ENCODE measurements at regions not wholly inside any gene's neighbourhood (a gene's known extent, or its start where the extent isn't known, plus 50 kb on each side); places are given as distances from the start of the nearest gene placed in this dataset.
"Not testable (repeated sequence)": the region's sequence is repeated elsewhere in the genome, so short reads cannot be mapped to it uniquely, and the experiment has no call there.

DNA sequence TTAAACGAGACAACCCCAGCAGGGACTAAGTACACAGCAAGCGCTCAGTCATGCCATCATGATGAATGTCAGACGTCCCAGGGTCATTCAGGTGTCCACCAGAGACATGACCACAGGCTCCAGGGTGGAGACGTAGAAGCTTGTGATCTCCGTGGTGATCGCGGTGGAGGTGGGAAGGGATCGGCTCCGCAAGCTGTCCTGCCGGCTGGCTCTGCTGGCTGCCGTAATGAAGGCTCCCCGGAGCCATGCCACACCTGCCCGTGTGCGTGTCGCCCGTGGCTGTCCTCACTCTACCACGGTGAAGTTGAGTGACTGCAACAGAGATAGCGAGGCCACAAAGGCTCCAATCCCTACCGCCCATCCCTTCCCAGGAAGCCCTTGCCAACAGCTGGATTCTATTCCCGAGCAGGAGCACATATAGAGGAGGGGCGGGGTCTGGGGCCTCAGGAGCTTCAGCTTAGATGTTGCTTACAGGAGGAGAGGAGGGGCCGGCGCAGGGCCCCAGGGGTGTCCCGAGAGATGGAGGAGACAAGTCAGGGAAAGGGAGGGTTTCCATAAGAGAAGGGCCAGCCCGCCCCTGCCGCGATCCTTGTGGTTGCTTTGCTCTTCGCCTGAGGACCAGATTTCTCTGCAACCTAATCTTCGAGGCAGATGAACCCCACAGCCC is 332.6 kb upstream of the SFSWAP start:
- DNase-seq (ENCODE audit: low read depth) = no peak

DNA sequence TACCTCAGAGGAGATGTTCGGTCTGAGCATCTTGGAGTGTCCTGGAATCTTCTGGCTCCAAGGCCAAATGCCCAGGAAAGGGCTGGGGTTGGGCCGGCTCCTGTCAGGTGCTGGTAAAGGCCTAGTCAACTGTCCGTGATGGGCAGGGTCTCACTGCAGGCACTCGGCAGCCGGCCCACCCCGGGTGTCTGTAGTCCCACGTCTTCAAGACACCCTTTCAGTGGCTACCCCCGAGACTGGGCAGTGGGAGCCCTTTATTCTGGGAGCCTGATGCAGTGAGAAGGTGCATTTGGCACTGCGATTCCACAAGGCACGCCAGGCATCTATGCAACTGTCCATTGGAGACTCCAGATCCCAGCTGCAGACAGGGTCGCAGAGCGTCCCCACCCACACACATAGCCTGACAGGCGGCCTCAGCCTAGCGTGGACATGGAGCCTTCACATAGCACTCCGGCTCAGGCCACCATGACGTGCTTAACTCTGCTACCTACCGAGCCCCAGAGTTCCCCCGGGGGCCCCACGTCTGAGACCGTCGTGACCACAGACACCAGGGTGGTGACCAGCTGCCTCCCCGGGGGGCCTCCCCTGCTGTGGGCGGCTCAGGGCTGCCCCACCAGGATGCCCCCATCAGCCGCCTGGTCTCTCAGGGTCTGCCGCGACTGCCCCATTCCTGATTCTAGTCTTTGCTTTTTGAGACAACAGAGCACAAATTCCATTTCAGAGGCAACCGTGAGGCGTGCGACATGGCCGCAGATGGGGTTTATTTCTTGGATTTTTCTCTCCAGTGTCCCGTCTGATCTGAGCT is 331.8 kb upstream of the SFSWAP start:
- DNase-seq (ENCODE audit: low read depth) = no peak

GRCh38 chr12:131379738-131380137 is 331.2 kb upstream of the SFSWAP start:
- no peak for DNase-seq (ENCODE audit: low read depth)

GRCh38 chr12:131380220-131380964 is 330.5 kb upstream of the SFSWAP start:
- DNase-seq (ENCODE audit: low read depth) = no peak

- no peak for DNase-seq (ENCODE audit: low read depth)
Measured at GRCh38 chr12:131380965-131381705, 329.8 kb upstream of the SFSWAP start.

GRCh38 chr12:131381716-131382430 is 329.0 kb upstream of the SFSWAP start:
- DNase-seq (ENCODE audit: low read depth) = no peak

- no peak for DNase-seq (ENCODE audit: low read depth)
Measured at GRCh38 chr12:131383291-131383690, 327.6 kb upstream of the SFSWAP start.

GRCh38 chr12:131383741-131384543 is 326.9 kb upstream of the SFSWAP start:
- no peak for DNase-seq (ENCODE audit: low read depth)

DNA sequence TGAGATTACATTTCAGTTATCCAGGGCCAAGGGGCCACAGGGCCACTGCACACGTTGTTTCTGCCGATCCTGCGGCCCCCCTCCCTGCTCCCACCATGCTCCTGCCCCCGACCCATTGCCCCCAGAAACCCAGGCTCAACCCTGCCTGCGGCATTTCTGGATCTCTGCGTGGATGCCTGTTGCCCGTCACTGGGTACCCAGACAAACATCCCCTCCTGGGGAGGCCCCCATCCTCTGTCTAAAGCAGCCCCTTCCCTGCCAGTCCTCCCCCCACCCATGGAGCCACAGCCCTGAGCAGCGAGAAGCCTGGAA is 326.4 kb upstream of the SFSWAP start:
- no peak for DNase-seq (ENCODE audit: low read depth)

DNA sequence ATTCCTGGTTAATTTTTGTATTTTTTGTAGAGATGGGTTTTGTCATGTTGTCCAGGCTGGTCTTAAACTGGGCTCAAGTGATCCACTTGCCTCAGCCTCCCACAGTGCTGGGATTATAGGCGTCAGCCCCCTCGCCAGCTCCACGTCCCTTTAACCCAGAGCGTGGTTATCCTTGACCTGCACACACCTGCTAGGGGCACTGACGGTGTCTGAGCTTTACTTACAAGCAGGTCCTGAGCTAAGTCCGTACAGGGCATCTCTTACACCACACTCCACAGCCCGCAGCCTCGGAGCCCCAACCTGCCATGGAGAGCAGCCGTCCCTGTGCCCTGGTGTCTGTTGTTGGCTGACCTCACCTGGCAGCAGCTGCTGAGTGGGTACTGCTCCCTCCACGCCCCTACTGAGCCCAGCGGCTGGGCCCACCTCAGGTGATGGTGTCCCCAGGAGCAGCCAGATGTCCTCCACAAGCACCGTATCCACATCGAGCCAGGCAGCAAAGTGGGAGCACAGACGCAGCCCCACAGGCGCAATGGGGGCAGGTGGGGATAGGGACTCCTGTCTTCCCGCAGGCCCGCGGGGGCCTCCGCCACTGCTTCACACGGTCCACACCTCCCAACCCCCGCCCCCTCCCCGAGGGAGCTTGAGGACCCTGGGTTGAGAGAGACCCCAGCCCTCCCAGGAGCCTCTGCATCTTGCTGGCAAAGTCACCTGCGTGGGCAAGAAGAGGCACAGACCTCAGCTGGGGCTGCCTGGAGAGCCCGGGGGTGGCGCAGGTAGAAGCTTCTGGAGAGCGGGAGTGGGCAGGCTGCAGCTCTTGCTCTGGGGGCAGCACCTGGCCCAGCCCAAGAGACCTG is 325.4 kb upstream of the SFSWAP start:
- DNase-seq (ENCODE audit: low read depth) = no peak

DNA sequence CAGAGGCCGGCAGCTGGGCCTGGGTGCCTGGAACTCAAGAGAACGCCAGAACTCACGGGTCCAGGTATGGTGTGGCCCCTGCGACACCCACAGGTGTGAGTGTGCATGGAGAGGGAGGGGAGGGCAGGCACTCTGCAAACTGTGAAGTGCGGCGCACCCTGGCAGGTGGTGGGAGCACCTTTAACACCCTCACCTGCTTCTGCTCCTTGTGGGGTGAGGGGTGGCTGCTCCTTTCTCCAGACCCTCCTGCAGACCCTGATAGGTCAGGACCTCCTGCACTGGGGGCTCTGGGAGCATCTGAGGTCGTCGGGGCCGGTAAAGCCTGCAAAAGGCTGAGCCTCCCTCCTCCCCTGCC is 324.7 kb upstream of the SFSWAP start:
- DNase-seq (ENCODE audit: low read depth) = no peak

DNA sequence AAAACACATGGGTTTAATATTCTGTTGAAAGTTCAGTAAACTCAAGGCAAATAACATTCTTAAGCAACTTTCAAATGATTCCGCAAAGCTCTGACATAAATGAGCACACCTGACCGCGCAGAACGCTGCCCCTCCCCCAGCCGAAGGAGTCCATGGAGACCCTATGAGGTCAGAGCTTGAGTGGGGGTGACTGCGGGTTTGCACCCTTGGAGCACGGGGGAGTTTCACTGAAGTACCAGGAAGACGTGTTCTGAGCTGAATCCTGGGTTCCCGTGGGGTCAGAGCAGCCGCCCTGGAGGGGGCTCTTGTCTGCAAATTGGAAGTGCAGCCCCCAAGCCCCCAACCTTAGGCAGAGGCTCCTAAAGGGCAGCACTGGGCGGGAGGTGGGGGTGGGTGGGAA is 324.1 kb upstream of the SFSWAP start:
- no peak for DNase-seq (ENCODE audit: low read depth)

DNA sequence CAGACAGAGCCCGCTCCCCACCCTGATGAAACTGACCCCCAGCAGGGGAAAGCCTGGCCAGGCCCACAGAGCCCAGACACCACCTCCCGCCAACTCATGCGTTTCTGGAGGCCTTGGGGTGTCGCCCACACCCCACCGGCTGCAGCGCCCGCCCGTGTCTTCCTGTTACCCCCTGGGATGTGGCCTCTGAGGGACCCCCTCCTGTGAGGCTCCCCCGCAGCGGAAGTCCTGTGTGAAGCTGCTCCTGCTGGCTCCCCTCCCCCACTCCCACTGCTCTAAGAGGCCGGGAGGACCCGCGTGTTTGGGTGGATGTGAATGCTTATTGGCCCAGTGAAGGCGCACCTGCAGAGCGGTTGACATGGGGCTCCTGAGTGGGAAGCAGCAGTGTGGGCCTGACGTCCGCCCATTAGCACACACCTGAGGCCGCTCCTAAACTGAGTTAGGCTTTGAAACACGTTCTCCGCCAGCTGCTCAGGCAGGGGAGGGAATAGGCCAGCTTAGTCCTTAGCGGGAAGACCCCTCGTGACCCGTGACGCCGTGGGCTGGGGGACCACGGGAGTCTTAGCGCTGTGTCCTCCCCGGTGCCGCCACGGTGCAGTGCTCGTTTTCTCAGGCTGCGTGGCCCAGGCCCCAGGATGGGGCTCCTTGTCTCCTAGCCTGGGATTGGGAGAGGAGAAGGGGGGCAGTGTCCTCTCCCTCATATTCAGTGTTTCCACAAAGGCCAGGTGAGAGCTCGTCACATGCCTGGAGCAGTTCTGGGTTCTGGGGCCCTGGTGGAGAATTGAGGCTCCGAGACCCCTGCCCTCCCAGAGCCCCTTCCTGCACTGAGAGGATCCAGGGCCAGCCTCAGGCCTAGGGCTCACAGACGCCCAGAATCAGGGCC is 323.4 kb upstream of the SFSWAP start:
- no peak for DNase-seq (ENCODE audit: low read depth)

DNA sequence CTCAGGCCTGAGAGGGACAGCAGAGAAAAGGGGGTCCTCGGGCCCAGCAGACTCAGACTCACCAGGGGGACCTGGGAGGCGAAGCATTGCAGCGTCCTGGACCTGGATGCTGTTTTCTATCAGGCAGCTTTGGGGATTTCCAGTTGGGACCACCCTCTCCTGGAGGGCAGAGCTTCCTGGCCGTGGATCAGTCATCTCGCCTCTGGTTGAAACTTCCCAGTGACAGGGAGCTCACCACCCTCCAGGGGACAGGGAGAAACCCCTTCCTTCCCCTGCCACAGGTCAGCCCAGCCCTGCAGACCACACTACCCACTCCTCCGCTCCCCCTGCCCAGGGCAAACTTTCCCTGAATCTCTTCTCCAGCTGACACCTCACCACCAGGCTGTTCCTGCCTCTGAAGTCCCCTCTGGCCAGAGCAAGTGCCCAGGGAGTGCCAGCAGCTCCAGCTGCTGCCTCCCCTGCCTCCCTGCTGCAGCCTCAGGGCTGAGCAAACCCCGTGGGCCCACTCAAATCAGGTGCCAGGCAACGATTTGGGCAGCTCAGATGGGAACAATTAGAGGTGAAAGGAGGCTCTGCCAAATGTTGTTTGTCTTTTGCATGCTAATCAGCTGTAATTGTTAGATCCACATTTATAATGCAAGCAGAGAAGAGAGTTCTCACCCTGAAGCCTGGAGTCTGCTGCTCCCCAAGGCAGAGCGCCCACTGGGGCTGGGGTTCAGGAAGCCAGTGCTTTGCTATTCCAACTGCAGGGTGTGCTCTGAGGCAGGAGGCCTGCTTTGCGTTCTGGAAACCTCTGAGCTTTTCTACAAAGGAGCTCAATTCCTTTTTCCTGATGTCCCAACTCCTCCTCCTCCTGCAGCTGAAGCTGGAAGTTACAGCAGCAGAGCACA is 322.5 kb upstream of the SFSWAP start:
- DNase-seq (ENCODE audit: low read depth) = not testable (repeated sequence)

DNA sequence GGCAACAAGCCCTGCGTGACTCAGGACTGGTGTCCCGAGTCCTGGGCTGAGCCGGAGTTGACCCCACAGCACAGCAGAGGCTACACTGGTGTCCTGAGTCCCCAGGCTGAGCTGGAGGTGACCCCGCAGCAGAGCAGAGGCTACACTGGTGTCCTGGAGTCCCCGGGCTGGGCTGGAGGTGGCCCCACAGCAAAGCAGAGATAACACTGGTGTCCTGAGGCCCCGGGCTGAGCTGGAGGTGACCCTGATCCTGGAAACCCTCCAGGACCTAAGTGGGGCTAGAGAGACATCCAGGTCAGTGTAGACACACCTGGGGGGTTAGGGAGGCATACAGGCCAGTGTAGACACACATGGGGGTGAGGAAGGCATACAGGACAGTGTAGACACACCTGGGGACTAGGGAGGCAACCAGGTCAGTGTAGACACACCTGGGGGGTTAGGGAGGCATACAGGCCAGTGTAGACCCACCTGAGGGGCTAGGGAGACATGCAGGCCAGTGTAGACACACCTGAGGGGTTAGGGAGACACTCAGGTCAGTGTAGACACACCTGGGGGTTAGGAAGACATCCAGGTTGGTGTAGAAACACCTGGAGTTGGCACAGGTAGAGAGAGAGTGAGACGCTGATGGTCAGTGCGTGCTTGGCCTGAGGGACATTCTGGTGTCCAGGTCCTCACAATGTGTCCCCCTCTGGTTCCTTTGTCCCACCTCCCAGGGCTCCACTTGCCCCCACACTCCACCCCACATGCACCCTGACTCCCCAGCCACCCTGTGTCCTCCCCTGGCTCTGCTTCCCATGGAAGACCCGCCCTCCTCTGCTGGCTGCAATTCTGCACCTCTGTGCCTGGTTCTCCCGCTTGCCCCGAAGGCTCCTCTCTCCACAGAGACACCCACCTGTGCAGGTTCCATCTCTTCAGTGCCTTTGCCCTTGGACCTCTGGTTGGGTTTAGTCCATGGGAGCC is 321.6 kb upstream of the SFSWAP start:
- DNase-seq (ENCODE audit: low read depth) = no peak

- no peak for DNase-seq (ENCODE audit: low read depth)
Measured at GRCh38 chr12:131390412-131391334, 320.2 kb upstream of the SFSWAP start.
